Activated T-helper 2 cell treated with anti-CD3 and anti-CD28 coated beads, Interferon-gamma antibody, Interleukin-2, Interleukin-4, amounts not matched to agents 10 μg/mL and 5 μg/mL and 100 μg/mL, durations not matched to agents 14 hours and 24 hours and 36 hours (primary cell): ENCODE measurements at regions not wholly inside any gene's neighbourhood (a gene's known extent, or its start where the extent isn't known, plus 50 kb on each side); places are given as distances from the start of the nearest gene placed in this dataset.

Source experiments
- DNase-seq: peaks from one replicate; pipeline ENCODE4 v3.0.0; 2021; ENCODE audit warnings: low spot score
- H3K27ac Mint-ChIP-seq: one replicate; pipeline ENCODE4 v1.8.0; 2021; ENCODE audit warnings: mixed read lengths
- H3K27me3 Mint-ChIP-seq: one replicate; pipeline ENCODE4 v1.8.0; 2021; ENCODE audit warnings: low read depth, mixed read lengths
- H3K36me3 Mint-ChIP-seq: one replicate; pipeline ENCODE4 v1.8.0; 2021; ENCODE audit warnings: low read depth, mixed read lengths
- H3K4me1 Mint-ChIP-seq: one replicate; pipeline ENCODE4 v1.8.0; 2021; ENCODE audit warnings: low read depth, mixed read lengths
- H3K4me3 Mint-ChIP-seq: one replicate; pipeline ENCODE4 v1.8.0; 2021; ENCODE audit warnings: low read depth, mild to moderate bottlenecking, moderate library complexity, mixed read lengths
- H3K9me3 Mint-ChIP-seq: one replicate; pipeline ENCODE4 v1.8.0; 2021; ENCODE audit warnings: mixed read lengths
- intact Hi-C: fragments of 100-400 bp; cut with micrococcal nuclease; formaldehyde crosslinking; loops from one replicate; pipeline ENCODE4 v1.15.1; 2023

DNA sequence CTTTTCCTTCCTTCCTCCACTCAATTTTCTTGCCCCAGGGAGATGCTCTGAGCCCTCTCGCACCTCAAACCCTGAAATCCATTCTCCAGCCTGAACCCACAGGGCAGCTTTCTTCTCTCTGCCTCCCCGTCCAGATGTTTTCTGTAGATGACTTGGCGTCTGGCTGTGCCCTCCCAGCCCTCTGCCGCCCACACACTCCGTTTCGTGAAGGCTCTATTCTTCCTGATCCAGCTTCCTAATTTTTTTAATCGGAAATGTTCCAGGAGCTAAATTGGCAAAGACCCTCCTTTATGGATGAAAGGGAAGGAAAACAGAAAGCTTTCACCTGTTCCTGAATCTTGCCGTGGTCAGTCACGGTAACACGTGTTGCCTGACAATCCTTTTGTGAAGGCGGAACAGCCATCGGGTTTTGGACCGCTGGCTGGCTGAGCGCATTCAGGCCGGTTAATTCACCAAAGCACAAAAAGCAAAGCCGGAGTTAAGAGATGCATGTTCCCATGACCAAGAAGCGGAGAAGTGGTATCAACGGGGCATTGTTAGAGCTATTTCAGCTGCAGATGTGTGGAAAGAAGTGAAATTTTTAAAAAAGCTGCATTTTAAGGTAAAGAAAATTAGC is 70.2 kb upstream of the FBRSL1 start:
- Mint-ChIP-seq H3K27me3 (peaks cover 8% of the 10 kb centered on the region), H3K27ac (no peak overlapping the region), H3K4me1 (peaks cover 6% of the 10 kb centered on the region), H3K36me3 (no peaks in the 10 kb centered on the region), H3K4me3 (no peak overlapping the region), H3K9me3 (peaks cover under 1% of the 10 kb centered on the region)
- DNase-seq = no peak
- intact Hi-C loops = no loop called here

DNA sequence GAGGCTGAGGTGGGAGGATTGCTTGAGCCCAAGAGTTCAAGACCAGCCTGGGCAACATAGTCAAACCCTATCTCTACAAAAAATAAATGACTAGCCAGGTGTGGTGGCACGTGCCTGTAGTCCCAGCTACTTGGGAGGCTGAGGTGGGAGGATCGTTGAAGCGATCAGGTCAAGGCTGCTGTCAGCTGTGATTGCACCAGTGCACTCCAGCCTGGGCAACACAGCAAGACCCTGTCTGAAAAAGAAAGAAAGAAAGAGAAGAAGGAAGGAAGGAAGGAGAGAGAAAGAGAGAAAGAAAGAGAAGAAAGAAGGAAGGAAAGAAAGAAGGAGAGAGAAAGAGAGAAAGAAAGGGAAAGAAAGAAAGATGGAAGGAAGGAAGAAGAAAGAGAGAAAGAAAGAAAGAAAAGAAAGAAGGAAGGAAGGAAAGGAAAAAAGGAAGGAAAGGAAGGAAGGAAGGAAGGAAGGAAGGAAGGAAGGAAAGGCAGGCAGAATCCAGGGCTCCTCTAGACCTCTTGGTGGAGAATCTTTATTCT is 71.5 kb upstream of the FBRSL1 start:
- no peak for DNase-seq
- Mint-ChIP-seq H3K4me1 (peaks cover 6% of the 10 kb centered on the region), H3K27me3 (peaks cover 8% of the 10 kb centered on the region), H3K4me3 (no peak overlapping the region), H3K36me3 (no peaks in the 10 kb centered on the region), H3K27ac (no peak overlapping the region), H3K9me3 (no peaks in the 10 kb centered on the region)
- intact Hi-C loops = no loop called here

DNA sequence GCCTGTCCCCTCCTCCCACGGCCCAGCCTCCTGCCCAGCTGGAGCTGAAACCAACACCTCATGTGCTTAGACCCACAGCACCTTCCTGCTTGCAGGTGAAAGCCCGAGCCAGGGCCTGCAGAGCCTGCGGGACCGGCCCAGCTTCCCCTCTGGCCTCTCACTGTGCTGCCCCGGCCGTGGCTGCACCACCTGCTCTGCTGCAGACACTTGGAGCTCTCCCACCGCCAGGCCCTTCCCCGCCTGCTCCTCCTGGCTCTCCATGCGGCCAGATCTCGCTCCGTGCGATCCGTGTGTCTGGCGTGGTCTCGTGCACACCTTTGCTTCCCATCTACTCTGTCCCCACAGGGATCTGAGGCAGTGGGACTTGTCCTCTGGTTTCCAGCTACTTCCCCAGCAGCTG is 72.2 kb upstream of the FBRSL1 start:
- Mint-ChIP-seq H3K4me3 (no peak overlapping the region), H3K27ac (no peak overlapping the region), H3K36me3 (no peaks in the 10 kb centered on the region), H3K4me1 (peaks cover 2% of the 10 kb centered on the region), H3K27me3 (peaks cover 5% of the 10 kb centered on the region), H3K9me3 (no peaks in the 10 kb centered on the region)
- DNase-seq = no peak
- intact Hi-C loops = no loop called here

DNA sequence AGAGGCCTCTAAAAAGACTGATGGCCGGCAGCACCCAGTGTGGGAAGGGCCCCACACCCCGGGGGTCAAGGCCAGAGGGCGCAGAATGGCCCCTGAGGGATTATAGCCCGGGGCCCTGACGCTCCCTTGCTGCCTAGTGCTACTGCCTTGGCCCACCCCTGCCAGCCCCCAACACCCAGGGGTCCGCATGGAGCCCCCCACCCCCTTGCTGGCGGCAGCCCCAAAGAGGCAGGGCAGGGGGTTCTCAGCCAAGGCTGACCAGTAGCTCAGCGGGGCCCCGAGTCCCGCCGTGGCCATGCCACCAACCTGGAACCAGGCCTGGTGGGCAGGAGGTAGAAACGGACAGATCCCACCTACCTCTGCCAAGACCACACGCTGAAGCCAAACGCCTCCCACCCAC is 73.1 kb upstream of the FBRSL1 start:
- no peaks in the 10 kb centered on the region for H3K4me1 Mint-ChIP-seq
- no peak overlapping the region for H3K4me3 Mint-ChIP-seq
- no peaks in the 10 kb centered on the region for H3K36me3 Mint-ChIP-seq
- H3K27me3 Mint-ChIP-seq = peaks cover 3% of the 10 kb centered on the region
- H3K9me3 Mint-ChIP-seq = no peaks in the 10 kb centered on the region
- intact Hi-C loops = no loop called here
- no peak overlapping the region for H3K27ac Mint-ChIP-seq
- DNase-seq = no peak

DNA sequence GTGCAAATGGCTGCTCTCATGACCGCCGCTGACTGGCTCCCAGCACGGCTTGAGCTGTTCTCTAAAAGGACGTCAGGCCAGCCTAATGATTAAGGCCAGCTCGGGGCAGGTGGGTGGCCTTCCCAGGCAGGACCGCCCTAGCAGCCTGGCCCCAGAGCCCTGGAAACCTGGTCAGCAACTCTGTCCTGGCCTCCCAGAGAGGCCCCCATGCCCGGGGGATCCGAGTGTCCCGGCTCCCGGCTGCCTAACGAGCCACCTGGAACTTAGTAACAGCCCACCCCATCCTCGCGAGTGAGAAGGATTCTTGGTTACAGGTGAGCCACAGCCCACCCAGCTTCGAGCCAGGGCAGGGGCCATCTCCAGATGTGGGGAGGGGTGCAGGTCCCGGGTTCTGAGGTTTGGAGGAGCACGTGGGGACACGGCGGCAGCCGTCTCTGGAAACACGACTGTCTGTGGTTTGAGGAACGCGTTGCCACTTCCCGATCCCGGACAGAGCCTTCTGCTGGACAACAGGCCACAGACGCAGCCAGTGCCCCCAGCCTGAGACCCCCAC is 73.8 kb upstream of the FBRSL1 start:
- Mint-ChIP-seq H3K27ac (no peak overlapping the region), H3K27me3 (peaks cover 3% of the 10 kb centered on the region), H3K4me1 (no peaks in the 10 kb centered on the region), H3K4me3 (no peak overlapping the region), H3K36me3 (no peaks in the 10 kb centered on the region), H3K9me3 (no peaks in the 10 kb centered on the region)
- intact Hi-C loops = no loop called here
- no peak for DNase-seq

DNA sequence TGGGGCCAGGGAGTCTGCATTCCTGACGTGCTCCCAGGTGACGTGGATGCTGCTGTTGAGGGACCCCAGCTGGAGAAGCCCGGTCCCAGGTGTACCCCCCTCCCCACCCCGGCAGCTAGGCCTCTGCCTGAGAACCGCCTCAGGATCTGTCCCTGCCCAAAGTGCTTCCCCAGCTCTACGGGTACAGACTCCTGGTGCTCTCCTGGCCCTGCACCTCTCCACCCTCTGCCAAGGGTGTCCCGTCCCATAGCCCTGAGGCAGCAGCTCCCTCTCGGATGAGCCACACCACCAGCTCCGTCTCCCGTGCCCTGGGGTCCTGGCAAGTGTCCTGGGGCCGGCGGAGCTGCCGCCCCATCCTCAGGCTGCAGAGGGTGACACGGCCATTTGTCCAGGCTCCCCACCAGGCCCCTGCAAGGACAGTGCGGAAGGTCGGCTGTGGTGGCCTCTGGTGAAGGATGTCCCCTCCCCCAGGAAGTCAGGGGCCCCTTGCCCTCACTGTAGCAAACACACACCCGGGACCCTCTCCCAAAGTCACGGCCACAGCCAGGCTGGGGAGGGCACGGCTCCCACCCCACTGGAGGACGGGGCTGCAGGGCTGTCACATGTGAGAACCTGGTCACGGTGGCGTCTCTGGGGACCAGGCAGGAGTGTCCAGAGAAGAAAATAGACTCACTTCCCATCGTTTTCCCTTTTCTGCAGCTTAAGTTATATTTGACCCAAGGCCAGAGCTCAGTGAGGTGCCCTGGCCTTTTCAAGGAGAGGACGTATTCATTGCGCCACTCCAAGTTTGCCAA is 74.4 kb upstream of the FBRSL1 start:
- intact Hi-C loops = loop anchor here (1.0 to 2.0 kb wide), 4 partner anchors 108 to 261 kb away; no protein-coding TSS in a partner anchor

DNA sequence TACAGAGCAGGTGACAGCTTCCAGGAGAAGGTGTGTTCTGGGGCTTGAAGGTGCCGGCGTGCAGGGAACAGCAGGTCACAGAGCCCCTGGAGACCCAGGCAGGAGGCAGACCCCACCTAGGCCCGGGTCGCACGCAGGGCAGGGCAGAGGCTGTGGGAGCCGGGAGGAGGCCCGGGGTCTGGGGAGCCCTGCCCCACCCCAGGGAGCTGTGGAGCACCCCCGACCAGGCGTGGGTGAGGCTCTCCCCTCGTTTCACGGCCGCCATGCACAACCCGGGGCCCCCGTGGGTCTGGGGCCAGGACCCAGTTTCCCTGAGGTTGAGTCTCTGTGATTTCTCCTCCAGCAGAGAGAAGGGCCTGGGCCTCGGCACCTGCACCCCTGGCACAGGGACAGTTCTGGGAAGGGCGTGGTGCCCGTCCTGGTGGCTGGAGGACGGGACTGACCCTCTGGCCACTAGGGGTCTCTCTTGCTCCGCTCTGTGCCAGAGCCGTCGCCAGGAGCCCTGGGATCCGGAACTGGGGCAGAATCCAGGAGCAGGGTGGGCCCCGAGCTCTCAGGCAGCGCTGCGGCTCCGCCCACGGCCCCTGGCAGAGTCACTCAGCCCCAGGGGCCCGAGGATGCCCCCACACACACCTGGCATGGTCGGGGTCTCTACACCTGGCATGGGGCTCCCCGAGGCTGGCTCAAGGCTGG is 75.2 kb upstream of the FBRSL1 start:
- H3K4me1 Mint-ChIP-seq = no peaks in the 10 kb centered on the region
- no peaks in the 10 kb centered on the region for H3K9me3 Mint-ChIP-seq
- H3K27ac Mint-ChIP-seq = no peak overlapping the region
- intact Hi-C loops = loop anchor here (1.0 to 2.0 kb wide), 4 partner anchors 109 to 260 kb away; no protein-coding TSS in a partner anchor
- DNase-seq = peak; percentile 66
- H3K36me3 Mint-ChIP-seq = no peaks in the 10 kb centered on the region
- no peak overlapping the region for H3K4me3 Mint-ChIP-seq
- H3K27me3 Mint-ChIP-seq = peaks cover 3% of the 10 kb centered on the region

More for the DNA sequence above, 74.4 kb upstream of the FBRSL1 start:
- no peak overlapping the region for H3K4me3 Mint-ChIP-seq
- no peaks in the 10 kb centered on the region for H3K4me1 Mint-ChIP-seq
- H3K27ac Mint-ChIP-seq = no peak overlapping the region
- H3K36me3 Mint-ChIP-seq = no peaks in the 10 kb centered on the region
- DNase-seq = no peak
- no peaks in the 10 kb centered on the region for H3K9me3 Mint-ChIP-seq
- H3K27me3 Mint-ChIP-seq = peaks cover 3% of the 10 kb centered on the region

DNA sequence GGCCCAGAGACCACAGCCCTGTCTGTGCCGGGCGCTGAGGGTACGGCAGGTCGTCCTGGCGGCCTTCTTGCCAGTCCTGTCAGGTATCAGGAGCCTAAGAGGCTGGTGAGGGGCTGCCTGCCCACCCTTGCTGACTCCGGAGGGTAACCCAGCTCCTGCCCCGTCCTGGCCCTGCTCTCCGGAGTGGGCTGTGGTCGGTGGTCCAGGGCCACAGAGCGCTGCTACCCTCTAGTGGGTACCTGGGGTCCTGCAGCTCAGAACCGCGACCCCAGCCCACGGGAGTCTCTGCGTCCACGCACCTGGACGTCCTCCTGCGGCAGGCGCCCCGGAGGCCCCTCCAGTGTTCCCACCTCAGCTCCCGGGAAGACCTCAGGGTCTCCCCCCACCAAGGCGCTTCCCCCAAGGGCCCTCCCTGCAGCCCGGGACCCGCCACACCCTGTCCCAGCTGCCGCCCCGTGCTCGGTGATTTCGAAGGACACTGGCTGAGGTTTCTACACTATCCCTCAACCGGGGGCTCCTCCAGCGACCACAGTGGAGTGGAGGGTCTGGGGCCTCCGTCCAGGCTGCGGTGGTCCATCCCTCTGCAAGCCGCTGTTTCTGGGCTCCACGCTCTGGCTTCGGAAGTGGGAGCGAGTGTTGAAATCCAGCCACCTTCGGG is 75.9 kb upstream of the FBRSL1 start:
- no peak for DNase-seq
- Mint-ChIP-seq H3K4me1 (no peaks in the 10 kb centered on the region), H3K27ac (no peak overlapping the region), H3K4me3 (no peak overlapping the region), H3K27me3 (peaks cover 3% of the 10 kb centered on the region), H3K36me3 (no peaks in the 10 kb centered on the region), H3K9me3 (no peaks in the 10 kb centered on the region)
- intact Hi-C loops = loop anchor here (2.0 kb wide), 1 partner anchor 259 kb away; no protein-coding TSS in a partner anchor

DNA sequence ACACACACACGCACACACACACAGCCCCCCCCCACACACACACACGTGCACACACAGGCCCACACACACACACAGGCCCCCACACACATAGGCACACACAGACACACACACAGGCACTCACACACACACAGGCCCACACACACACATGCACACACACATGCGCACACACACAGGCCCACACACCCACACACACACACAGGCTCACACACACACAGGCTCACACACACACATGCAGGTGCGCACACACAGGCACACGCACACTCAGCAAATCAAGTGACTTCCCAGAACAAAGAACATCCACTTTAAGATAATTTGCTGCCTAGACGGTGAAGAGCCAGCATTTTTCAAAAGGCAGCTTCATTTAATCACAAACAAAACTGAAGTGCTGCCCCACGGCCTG is 78.5 kb upstream of the FBRSL1 start:
- Mint-ChIP-seq H3K27me3 (no peaks in the 10 kb centered on the region), H3K4me1 (no peaks in the 10 kb centered on the region), H3K9me3 (no peaks in the 10 kb centered on the region), H3K27ac (no peak overlapping the region), H3K36me3 (no peaks in the 10 kb centered on the region), H3K4me3 (no peak overlapping the region)
- DNase-seq = no peak
- intact Hi-C loops = no loop called here

DNA sequence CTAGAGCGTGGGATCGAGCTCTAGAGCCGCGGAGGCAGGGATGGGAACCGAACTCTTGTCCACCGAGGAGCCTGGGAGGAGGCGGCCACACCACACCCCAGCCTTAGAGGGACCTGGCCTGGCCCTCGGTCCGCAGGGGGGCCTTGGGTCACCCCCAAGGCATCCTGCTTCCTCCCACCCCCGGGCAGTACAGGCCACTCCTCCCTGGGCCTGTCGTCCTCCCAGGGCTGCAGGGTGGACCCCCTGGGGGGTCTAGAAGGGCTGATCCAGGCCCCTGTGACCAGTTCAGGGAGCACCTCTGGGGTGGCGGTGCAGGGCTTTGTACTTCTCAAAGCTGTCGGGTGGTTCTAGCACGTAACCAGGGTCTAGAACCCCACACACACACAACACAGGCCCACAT is 79.1 kb upstream of the FBRSL1 start:
- DNase-seq = no peak
- Mint-ChIP-seq H3K9me3 (no peaks in the 10 kb centered on the region), H3K27ac (no peak overlapping the region), H3K4me3 (no peak overlapping the region), H3K36me3 (no peaks in the 10 kb centered on the region), H3K4me1 (no peaks in the 10 kb centered on the region), H3K27me3 (no peaks in the 10 kb centered on the region)
- intact Hi-C loops = no loop called here

DNA sequence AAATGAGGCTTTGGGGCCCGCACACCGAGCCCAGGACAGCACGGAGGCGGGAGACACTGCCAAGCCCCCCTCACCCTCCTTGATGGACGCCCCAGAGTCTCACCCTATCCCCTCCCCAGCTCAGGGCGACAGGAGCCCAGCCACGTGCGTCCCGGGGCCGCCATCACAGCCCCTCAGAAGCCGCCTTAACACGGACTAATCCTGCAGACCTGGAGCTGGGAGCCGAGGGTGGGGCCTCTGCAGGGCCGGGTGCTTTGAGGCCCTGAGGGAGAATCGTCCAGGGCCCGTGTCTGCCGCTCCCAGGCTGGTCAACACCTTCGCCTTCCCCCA is 79.7 kb upstream of the FBRSL1 start:
- Mint-ChIP-seq H3K36me3 (no peaks in the 10 kb centered on the region), H3K4me1 (no peaks in the 10 kb centered on the region), H3K9me3 (no peaks in the 10 kb centered on the region), H3K4me3 (no peak overlapping the region), H3K27me3 (no peaks in the 10 kb centered on the region), H3K27ac (no peak overlapping the region)
- DNase-seq = no peak
- intact Hi-C loops = no loop called here

DNA sequence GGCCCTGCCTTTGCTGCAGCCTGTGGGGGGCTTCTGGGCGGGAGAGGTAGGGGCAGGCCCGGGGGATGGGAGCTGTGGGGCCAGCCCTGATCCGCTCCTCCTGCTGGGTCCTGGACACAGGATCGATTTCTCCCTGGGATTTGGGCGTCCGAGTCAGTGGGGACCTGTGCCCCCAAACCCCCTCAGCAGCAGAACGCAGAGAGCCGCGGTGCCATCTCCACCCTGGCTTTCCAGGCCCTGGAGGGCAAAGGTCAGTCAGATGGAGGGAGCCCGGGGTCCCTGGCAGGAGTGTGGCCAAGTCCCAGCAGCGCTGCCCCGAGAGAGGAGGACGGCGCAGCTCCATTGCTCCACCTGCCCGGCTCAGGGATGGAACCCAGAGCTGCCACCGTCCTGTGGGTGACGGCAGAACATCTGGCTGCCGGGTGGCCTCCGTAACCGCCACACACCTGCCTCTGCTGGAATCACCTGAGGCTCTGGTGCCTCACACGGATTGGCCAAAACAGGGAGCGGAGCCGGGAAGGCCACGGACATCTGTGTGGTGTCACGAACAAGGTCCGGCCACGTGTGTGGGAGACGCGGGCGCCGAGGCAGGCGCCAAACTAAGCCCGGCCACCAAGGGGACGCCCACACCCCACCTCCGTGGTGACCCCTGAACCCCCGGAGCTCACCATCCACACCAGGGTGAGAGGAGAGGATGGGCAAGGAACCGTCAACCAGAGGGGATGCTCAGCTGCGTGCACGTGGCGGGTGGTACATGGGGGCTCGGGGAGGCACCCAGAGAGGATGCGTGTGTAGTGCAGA is 80.3 kb upstream of the FBRSL1 start:
- no peaks in the 10 kb centered on the region for H3K36me3 Mint-ChIP-seq
- H3K27me3 Mint-ChIP-seq = no peaks in the 10 kb centered on the region
- no peak overlapping the region for H3K4me3 Mint-ChIP-seq
- intact Hi-C loops = no loop called here
- H3K4me1 Mint-ChIP-seq = no peaks in the 10 kb centered on the region
- DNase-seq = no peak
- H3K9me3 Mint-ChIP-seq = no peaks in the 10 kb centered on the region
- H3K27ac Mint-ChIP-seq = no peak overlapping the region
